ENCODE measurements at regions not wholly inside any gene's neighbourhood (a gene's known extent, or its start where the extent isn't known, plus 50 kb on each side); places are given as distances from the start of the nearest gene placed in this dataset.

- peak; percentile 55 for DNase-seq
Observed at GRCh38 chr1:228978484-228979324, 243.4 kb downstream of the RHOU start.

- no peak for DNase-seq
Observed at GRCh38 chr1:228979325-228979699, 244.0 kb downstream of the RHOU start.

- DNase-seq: no peak
Observed at GRCh38 chr1:228979774-228980173, 244.5 kb downstream of the RHOU start.

GRCh38 chr1:228980232-228980937 is 245.1 kb downstream of the RHOU start:
- DNase-seq: no peak

GRCh38 chr1:228982637-228983036 is 247.4 kb downstream of the RHOU start:
- DNase-seq: no peak

- no peak for DNase-seq
Observed at GRCh38 chr1:228983231-228983660, 248.0 kb downstream of the RHOU start.

- DNase-seq: no peak
Observed at GRCh38 chr1:228983661-228984060, 248.4 kb downstream of the RHOU start.

GRCh38 chr1:228984107-228984506 is 248.8 kb downstream of the RHOU start:
- no peak for DNase-seq

- DNase-seq: no peak
Observed at GRCh38 chr1:228984646-228985631, 249.7 kb downstream of the RHOU start.

GRCh38 chr1:228985661-228986060 is 250.4 kb downstream of the RHOU start:
- no peak for DNase-seq

- peak; percentile 55 for DNase-seq
Observed at GRCh38 chr1:228986093-228986904, 251.0 kb downstream of the RHOU start.

- no peak for DNase-seq
Observed at GRCh38 chr1:228987286-228987685, 252.0 kb downstream of the RHOU start.

- no peak for DNase-seq
Observed at GRCh38 chr1:228987736-228988506, 252.6 kb downstream of the RHOU start.

GRCh38 chr1:228988664-228989063 is 253.4 kb downstream of the RHOU start:
- DNase-seq: no peak

GRCh38 chr1:228989176-228989575 is 253.9 kb downstream of the RHOU start:
- DNase-seq: no peak

- no peak for DNase-seq
Observed at GRCh38 chr1:228989676-228989991, 254.4 kb downstream of the RHOU start.

GRCh38 chr1:228989992-228990827 is 254.9 kb downstream of the RHOU start:
- DNase-seq: peak; percentile 76

- no peak for DNase-seq
Observed at GRCh38 chr1:228990906-228991569, 255.8 kb downstream of the RHOU start.

GRCh38 chr1:228992044-228992443 is 256.8 kb downstream of the RHOU start:
- no peak for DNase-seq
